Stimulated activated CD4-positive, alpha-beta T cell treated with anti-CD3 and anti-CD28 coated beads, Interleukin-4, amount 100 ng/mL, for 48 hours (primary cell): ENCODE measurements at regions not wholly inside any gene's neighbourhood (a gene's known extent, or its start where the extent isn't known, plus 50 kb on each side); places are given as distances from the start of the nearest gene placed in this dataset.

Experiments
- DNase-seq, 2 donors: peaks; one replicate each; pipeline ENCODE4 v3.0.0-alpha.2; 2020; ENCODE audit warnings: low read depth in 2 of 2

- no peak for DNase-seq
Measured at GRCh38 chr3:94704467-94704866, 641.6 kb downstream of the NSUN3 start.

- DNase-seq = no peak
Measured at GRCh38 chr3:94709249-94709902, 646.5 kb downstream of the NSUN3 start.

- DNase-seq = no peak
Measured at GRCh38 chr3:94714194-94714593, 651.3 kb downstream of the NSUN3 start.

GRCh38 chr3:94716326-94717018 is 653.6 kb downstream of the NSUN3 start:
- DNase-seq = no peak

- DNase-seq = no peak
Measured at GRCh38 chr3:94734206-94734605, 671.3 kb downstream of the NSUN3 start.

- no peak for DNase-seq
Measured at GRCh38 chr3:94735354-94735753, 672.5 kb downstream of the NSUN3 start.

- no peak for DNase-seq
Measured at GRCh38 chr3:94737116-94737515, 674.3 kb downstream of the NSUN3 start.

- no peak for DNase-seq
Measured at GRCh38 chr3:94739420-94739819, 676.6 kb downstream of the NSUN3 start.

DNA sequence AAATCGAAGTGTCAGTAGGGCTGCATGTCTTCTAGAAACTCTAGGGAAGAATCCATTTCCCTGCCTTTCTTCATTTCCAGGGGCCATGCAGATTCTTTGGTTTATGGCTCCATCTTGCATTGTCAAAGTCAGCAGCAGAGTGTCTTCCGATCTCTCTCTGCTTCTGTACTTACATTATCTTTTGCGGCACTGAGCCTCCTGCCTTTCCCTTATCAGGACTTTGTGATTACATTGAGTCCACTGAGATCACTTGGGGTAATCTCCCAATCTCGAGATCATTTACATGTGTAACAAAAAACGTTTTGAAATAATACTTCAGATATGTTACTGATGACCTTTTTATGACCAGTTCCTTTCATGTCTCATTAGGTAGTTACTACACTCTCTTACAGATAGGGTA is 695.9 kb downstream of the NSUN3 start:
- no peak for DNase-seq

DNA sequence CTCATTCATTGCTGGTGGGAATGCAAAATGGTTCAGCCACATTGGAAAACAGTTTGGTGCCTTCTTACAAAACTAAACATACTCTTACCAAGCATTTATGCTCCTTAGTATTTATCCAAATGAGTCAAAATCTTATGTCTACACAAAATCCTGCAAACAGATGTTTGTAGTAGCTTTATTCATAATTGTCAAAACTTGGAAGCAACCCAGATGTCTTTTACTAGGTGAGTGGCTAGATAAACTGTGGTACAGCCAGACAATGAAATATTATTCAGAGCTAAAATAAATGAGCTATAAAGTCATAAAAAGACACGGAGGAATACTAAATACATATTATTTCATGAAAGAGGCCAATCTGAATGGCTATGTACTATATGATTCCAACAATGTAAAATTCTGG is 709.5 kb downstream of the NSUN3 start:
- DNase-seq = no peak

DNA sequence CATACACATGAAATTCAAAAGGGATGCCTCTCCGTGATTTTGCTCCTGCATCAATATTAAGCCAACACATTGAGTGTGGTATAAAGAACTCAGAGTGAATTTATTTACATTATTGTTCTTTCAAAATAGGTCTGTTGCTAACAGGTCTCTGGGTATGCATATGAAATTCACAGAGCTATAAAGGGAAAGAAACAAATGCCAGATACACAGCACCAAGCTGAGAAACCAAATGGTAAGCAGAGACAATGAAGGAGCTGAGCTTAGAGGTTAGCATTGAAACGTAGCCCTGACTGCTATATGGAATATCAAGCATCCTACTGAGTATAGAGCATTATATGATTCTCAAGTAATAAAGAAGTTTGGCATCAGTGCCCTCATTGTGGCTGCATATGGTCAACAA is 712.9 kb downstream of the NSUN3 start:
- no peak for DNase-seq

GRCh38 chr3:94776401-94776915 is 713.6 kb downstream of the NSUN3 start:
- no peak for DNase-seq

DNA sequence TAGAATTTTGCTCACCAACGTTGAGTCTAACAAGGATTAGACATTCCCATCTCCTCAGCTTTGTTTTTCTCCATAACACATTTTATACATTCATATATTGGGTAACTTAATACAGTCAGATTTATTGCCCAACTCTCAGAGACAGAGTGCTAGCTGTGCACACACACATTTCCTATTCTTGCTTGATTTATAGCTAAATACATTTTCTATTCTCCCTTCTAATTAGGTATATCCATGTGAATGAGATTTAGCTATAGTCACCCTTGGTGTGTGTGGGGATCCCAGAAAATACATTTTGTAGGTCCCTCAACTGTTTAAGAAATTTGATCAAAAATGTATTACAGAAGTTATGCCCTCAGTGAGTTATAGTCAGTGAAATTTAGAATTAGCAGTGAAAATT is 715.4 kb downstream of the NSUN3 start:
- no peak for DNase-seq

GRCh38 chr3:94778814-94779494 is 716.1 kb downstream of the NSUN3 start:
- DNase-seq = no peak

DNA sequence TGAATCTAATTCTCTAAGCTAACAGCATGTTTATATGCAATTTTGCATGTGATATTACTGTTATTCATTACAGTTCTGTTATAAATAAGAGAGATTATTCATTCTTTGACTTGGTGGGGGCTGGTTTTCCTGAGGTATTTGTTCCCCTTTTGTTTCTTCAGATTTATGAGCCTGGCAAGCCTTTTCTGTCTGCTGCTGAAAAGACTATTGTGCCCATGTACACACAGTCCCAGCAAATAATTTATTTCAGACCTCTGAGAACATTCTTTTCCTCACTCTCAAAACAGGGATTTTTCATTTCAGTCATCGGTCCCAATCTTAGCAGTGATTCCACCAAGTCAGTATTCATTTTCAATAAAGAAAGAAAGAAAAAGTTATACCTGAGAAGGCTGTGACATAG is 716.8 kb downstream of the NSUN3 start:
- no peak for DNase-seq

GRCh38 chr3:94784274-94784673 is 721.4 kb downstream of the NSUN3 start:
- DNase-seq = no peak

GRCh38 chr3:94787066-94787465 is 724.2 kb downstream of the NSUN3 start:
- no peak for DNase-seq

DNA sequence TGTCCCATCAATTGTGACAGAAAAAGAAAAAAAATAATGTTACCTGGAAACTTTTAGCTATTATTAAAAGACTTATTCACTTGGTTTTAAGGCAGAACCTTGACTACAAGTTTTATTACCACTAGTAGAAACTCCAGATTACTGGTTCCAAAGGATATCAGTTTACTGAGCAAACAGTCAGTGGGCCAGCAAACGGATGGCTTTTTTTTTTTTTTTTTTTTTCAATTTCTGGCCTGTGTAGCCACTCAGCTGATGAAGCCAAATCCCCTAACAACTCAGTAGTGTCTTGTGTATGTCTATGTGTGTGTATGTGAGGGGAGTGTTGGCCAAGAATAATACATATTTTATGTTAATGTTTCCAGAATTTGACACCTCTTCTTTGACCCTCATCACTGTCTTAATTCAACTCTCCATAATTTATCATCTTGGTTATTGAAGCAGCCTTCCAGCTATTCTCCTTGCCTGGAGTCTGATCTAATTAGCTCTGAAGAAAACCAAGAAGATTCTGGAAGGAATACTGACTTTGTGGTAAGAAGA is 724.9 kb downstream of the NSUN3 start:
- no peak for DNase-seq

- no peak for DNase-seq
Measured at GRCh38 chr3:94794563-94794962, 731.7 kb downstream of the NSUN3 start.

DNA sequence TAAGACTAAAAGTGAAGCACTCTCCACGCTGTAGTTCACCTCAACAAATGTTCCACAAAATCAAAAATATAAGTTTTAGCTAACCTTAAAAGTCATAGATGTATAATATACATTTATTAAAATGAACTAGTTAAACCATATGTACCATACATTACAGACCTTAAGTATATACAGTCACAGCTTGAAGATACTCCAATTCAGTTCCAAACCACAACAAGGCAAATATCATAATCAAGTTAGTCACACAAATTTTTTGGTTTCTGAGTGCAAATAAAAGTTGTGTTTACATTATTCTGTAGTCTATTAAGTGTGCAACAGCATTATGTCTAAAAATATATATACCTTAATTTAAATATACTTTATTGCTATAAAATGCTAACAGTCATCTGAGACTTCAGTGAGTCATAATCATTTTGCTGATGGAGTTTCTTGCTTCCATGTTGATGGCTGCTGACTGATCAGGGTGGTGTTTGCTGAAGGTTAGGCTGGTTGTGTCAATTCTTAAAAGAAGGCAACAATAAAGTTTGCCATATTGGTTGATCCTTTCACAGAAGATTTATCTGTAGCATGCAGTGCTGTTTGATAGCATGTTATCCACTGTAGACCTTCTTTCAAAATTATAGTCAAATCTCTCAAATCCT is 736.7 kb downstream of the NSUN3 start:
- DNase-seq = no peak

GRCh38 chr3:94811836-94812235 is 749.0 kb downstream of the NSUN3 start:
- no peak for DNase-seq

DNA sequence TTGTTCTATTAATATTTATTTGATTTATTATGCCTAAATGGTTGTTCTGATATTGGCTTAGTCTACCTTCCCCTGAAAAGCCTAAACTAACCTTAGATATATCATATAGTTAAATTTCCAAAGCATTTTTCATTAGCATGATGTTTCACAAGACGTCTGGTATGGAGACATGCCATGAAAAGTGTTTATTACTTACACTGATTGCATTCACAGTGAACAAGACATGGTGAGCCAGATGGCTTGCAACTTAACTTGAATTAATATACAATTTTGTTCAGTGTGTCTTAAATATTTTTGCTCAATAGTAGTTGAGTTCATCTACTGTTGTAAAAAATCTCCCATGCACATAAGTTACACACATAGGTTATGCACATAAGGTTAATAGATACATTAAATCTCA is 758.4 kb downstream of the NSUN3 start:
- DNase-seq = no peak
